A673 (cell line): ENCODE measurements at regions not wholly inside any gene's neighbourhood (a gene's known extent, or its start where the extent isn't known, plus 50 kb on each side); places are given as distances from the start of the nearest gene placed in this dataset.

ENCODE experiments used
- BruUV-seq: library from RNA; stranded (reverse); fragments of 400-500 nt; replicated peaks from 2 replicates; lab custom pipeline; 2021; lab: Mats Ljungman, UMichigan
- CTCF ChIA-PET: fragments of 300-600 bp; sonication (Branson Sonifier 250); formaldehyde crosslinking; loops from one replicate; lab custom pipeline; 2022; ENCODE audit warnings: antibody characterized with exemption; lab: Charles Lee
- POLR2A ChIA-PET: fragments of 300-600 bp; sonication (Branson Sonifier 250); formaldehyde crosslinking; loops from one replicate; lab custom pipeline; 2022; ENCODE audit warnings: antibody characterized with exemption; ENCODE audit not compliant: low non-redundant PET; lab: Charles Lee
- DNase-seq: peaks from one replicate; pipeline ENCODE4 v3.0.0-alpha.2; 2015; ENCODE audit warnings: low spot score
- H3K27ac ChIP-seq: fragments of 200-600 bp; sonication (generic); 2 replicates; pipeline ENCODE4 v1.5.1; 2016; ENCODE audit warnings: mixed run types, low read depth, mild to moderate bottlenecking, mixed read lengths, antibody characterized with exemption, low read length; ENCODE audit not compliant: poor library complexity, severe bottlenecking
- H3K27me3 ChIP-seq: fragments of 200-600 bp; sonication (generic); replicated peaks from 2 replicates; pipeline ENCODE4 v1.6.1; 2017; ENCODE audit warnings: mixed run types, low read depth, mild to moderate bottlenecking, mixed read lengths, antibody characterized with exemption, low read length; ENCODE audit not compliant: insufficient read depth, poor library complexity
- H3K36me3 ChIP-seq: fragments of 200-600 bp; sonication (generic); 2 replicates; pipeline ENCODE4 v1.6.1; 2016; ENCODE audit warnings: mixed run types, mild to moderate bottlenecking, mixed read lengths, antibody characterized with exemption, low read length; ENCODE audit not compliant: insufficient read depth, poor library complexity, severe bottlenecking
- H3K4me1 ChIP-seq: fragments of 200-600 bp; sonication (generic); 2 replicates; pipeline ENCODE4 v1.6.1; 2017; ENCODE audit warnings: mixed run types, mild to moderate bottlenecking, mixed read lengths, antibody characterized with exemption, low read length; ENCODE audit not compliant: insufficient read depth, poor library complexity, severe bottlenecking
- H3K4me3 ChIP-seq: fragments of 200-600 bp; sonication (generic); 2 replicates; pipeline ENCODE4 v1.5.1; 2016; ENCODE audit warnings: low read depth, mixed run types, mild to moderate bottlenecking, mixed read lengths, low read length; ENCODE audit not compliant: poor library complexity, severe bottlenecking
- H3K9me3 ChIP-seq: fragments of 200-600 bp; sonication (generic); 2 replicates; pipeline ENCODE4 v1.6.1; 2016; ENCODE audit warnings: mixed run types, low read depth, mild to moderate bottlenecking, mixed read lengths, antibody characterized with exemption, low read length; ENCODE audit not compliant: poor library complexity, severe bottlenecking
- EZH2 ChIP-seq: fragments of 200-600 bp; sonication (generic); IDR thresholded peaks from 2 replicates; pipeline ENCODE4 v1.6.1; 2017; ENCODE audit warnings: borderline replicate concordance, low read depth, mild to moderate bottlenecking, mixed read lengths, antibody characterized with exemption, low read length; ENCODE audit not compliant: poor library complexity, severe bottlenecking
- intact Hi-C: fragments of 100-400 bp; cut with micrococcal nuclease; formaldehyde crosslinking; loops from one replicate; pipeline ENCODE4 v1.10.0; 2022; ENCODE audit not compliant: unreplicated experiment
- TF ChIP-seq, protein P1 (sequence below): fragments of 300-800, 200-600 bp; sonication (generic); conservative IDR thresholded peaks from 2 replicates; pipeline ENCODE4 v1.5.1; 2017; ENCODE audit warnings: low read depth, mild to moderate bottlenecking, antibody characterized with exemption, low read length, moderate library complexity, mixed read lengths

DNA sequence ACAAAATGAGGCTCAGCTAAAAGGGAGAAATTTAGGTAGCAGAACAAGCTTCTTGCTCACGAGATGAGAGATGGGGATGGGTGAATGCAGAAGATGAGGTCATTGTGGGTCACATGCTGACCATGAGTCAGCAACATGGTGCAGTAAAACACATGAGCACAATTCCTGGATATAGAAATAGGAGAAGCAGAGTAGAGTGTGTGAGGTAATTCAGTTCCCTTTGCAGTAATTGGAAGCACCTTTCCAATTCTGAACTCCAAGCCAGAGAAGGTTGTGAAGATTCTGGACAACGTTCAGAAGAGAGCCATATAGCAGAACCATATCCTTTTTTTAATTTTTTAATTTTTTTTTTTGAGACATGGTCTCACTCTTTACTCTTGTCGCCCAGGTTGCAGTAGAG, 62.0 kb upstream of the LMNTD1 start:
- no peaks in the 10 kb centered on the region for H3K4me1 ChIP-seq
- H3K4me3 ChIP-seq: no peak overlapping the region
- H3K9me3 ChIP-seq: no peaks in the 10 kb centered on the region
- intact Hi-C loops: no loop called here
- POLR2A ChIA-PET: no interaction called here
- no peak for DNase-seq
- H3K36me3 ChIP-seq: no peaks in the 10 kb centered on the region
- CTCF ChIA-PET: no interaction called here
- no peak overlapping the region for H3K27ac ChIP-seq
- TF ChIP-seq, protein P1, sequence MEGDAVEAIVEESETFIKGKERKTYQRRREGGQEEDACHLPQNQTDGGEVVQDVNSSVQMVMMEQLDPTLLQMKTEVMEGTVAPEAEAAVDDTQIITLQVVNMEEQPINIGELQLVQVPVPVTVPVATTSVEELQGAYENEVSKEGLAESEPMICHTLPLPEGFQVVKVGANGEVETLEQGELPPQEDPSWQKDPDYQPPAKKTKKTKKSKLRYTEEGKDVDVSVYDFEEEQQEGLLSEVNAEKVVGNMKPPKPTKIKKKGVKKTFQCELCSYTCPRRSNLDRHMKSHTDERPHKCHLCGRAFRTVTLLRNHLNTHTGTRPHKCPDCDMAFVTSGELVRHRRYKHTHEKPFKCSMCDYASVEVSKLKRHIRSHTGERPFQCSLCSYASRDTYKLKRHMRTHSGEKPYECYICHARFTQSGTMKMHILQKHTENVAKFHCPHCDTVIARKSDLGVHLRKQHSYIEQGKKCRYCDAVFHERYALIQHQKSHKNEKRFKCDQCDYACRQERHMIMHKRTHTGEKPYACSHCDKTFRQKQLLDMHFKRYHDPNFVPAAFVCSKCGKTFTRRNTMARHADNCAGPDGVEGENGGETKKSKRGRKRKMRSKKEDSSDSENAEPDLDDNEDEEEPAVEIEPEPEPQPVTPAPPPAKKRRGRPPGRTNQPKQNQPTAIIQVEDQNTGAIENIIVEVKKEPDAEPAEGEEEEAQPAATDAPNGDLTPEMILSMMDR: no peak
- no peak for TF ChIP-seq EZH2
- no peaks in the 10 kb centered on the region for H3K27me3 ChIP-seq
- no TSS peak for BruUV-seq

GRCh38 chr12:25616286-25616685, 63.2 kb upstream of the LMNTD1 start:
- intact Hi-C loops: no loop called here
- Histone ChIP-seq H3K9me3 (no peaks in the 10 kb centered on the region), H3K4me1 (no peaks in the 10 kb centered on the region), H3K27ac (no peak overlapping the region), H3K4me3 (no peak overlapping the region), H3K27me3 (no peaks in the 10 kb centered on the region), H3K36me3 (no peaks in the 10 kb centered on the region)
- ChIA-PET CTCF (no interaction called here), POLR2A (no interaction called here)
- BruUV-seq: no TSS peak
- TF ChIP-seq, protein P1: no peak
- no peak for TF ChIP-seq EZH2
- DNase-seq: no peak

GRCh38 chr12:25617991-25618390, 64.9 kb upstream of the LMNTD1 start:
- H3K36me3 ChIP-seq: no peaks in the 10 kb centered on the region
- no peaks in the 10 kb centered on the region for H3K4me1 ChIP-seq
- H3K4me3 ChIP-seq: no peak overlapping the region
- no TSS peak for BruUV-seq
- DNase-seq: no peak
- POLR2A ChIA-PET: no interaction called here
- no peaks in the 10 kb centered on the region for H3K27me3 ChIP-seq
- CTCF ChIA-PET: no interaction called here
- intact Hi-C loops: no loop called here
- H3K27ac ChIP-seq: no peak overlapping the region
- TF ChIP-seq, protein P1: no peak
- TF ChIP-seq EZH2: no peak
- H3K9me3 ChIP-seq: no peaks in the 10 kb centered on the region
